ENCODE measurements at regions not wholly inside any gene's neighbourhood (a gene's known extent, or its start where the extent isn't known, plus 50 kb on each side); places are given as distances from the start of the nearest gene placed in this dataset.

- no peaks in the 10 kb centered on the region for H3K36me3 ChIP-seq (ENCODE audit: insufficient read depth, low read length)
- no peak overlapping the region for H3K4me2 ChIP-seq (ENCODE audit: low read length)
- H2AFZ ChIP-seq (ENCODE audit: low read depth, low read length), result no peak overlapping the region
- no peaks in the 10 kb centered on the region for H3K79me2 ChIP-seq (replicated peaks; ENCODE audit: insufficient read depth, low read length)
- no peak overlapping the region for H3K4me3 ChIP-seq (ENCODE audit: low read length)
- H3K27me3 ChIP-seq (ENCODE audit: insufficient read depth, low read depth, low read length), result no peaks in the 10 kb centered on the region
- no peaks in the 10 kb centered on the region for H3K9me3 ChIP-seq (ENCODE audit: low read length)
- TF ChIP-seq SMC3 (conservative IDR thresholded peaks at IDR 0.05; ENCODE audit: poor library complexity) (no peak), REST (IDR thresholded peaks at IDR 0.05; ENCODE audit: borderline replicate concordance) (no peak), EP300 (conservative IDR thresholded peaks at IDR 0.05; ENCODE audit: poor library complexity, severe bottlenecking) (no peak), EZH2 (IDR thresholded peaks at IDR 0.05; ENCODE audit: borderline replicate concordance, insufficient read depth, low read length, poor library complexity, severe bottlenecking) (no peak), CTCF (IDR thresholded peaks at IDR 0.05; ENCODE audit: poor library complexity, severe bottlenecking) (no peak), RAD21 (conservative IDR thresholded peaks at IDR 0.05) (no peak), TAF1 (IDR thresholded peaks at IDR 0.05; ENCODE audit: low read depth) (no peak), MXI1 (conservative IDR thresholded peaks at IDR 0.05; ENCODE audit: poor library complexity, severe bottlenecking) (no peak), POLR2AphosphoS5 (IDR thresholded peaks at IDR 0.05) (no peak)
- no peaks in the 10 kb centered on the region for H3K9me2 ChIP-seq (ENCODE audit: insufficient read depth, low read length)
- H3K9ac ChIP-seq (ENCODE audit: low read length), result no peak overlapping the region
- no peaks in the 10 kb centered on the region for H3F3A ChIP-seq (ENCODE audit: insufficient read depth, low read length, poor library complexity, severe bottlenecking)
- no peaks in the 10 kb centered on the region for H4K20me1 ChIP-seq (ENCODE audit: insufficient read depth)
- H3K27ac ChIP-seq (ENCODE audit: low read length), result no peak overlapping the region
These were observed 199.6 kb downstream of the HERPUD2 start for GRCh38 chr7:35495377-35495776.

GRCh38 chr7:35494407-35494806, 200.5 kb downstream of the HERPUD2 start:
- no peak overlapping the region for H3K4me3 ChIP-seq (ENCODE audit: low read length)
- no peaks in the 10 kb centered on the region for H3F3A ChIP-seq (ENCODE audit: insufficient read depth, low read length, poor library complexity, severe bottlenecking)
- H4K20me1 ChIP-seq (ENCODE audit: insufficient read depth), result no peaks in the 10 kb centered on the region
- no peak overlapping the region for H3K27ac ChIP-seq (ENCODE audit: low read length)
- H3K4me2 ChIP-seq (ENCODE audit: low read length), result no peak overlapping the region
- H3K79me2 ChIP-seq (replicated peaks; ENCODE audit: insufficient read depth, low read length), result no peaks in the 10 kb centered on the region
- no peaks in the 10 kb centered on the region for H3K9me2 ChIP-seq (ENCODE audit: insufficient read depth, low read length)
- H3K27me3 ChIP-seq (ENCODE audit: insufficient read depth, low read depth, low read length), result no peaks in the 10 kb centered on the region
- no peak overlapping the region for H2AFZ ChIP-seq (ENCODE audit: low read depth, low read length)
- H3K9me3 ChIP-seq (ENCODE audit: low read length), result no peaks in the 10 kb centered on the region
- H3K36me3 ChIP-seq (ENCODE audit: insufficient read depth, low read length), result no peaks in the 10 kb centered on the region
- no peak for TF ChIP-seq REST (IDR thresholded peaks at IDR 0.05; ENCODE audit: borderline replicate concordance)
- TF ChIP-seq MXI1 (conservative IDR thresholded peaks at IDR 0.05; ENCODE audit: poor library complexity, severe bottlenecking), result no peak
- no peak for TF ChIP-seq EP300 (conservative IDR thresholded peaks at IDR 0.05; ENCODE audit: poor library complexity, severe bottlenecking)
- TF ChIP-seq EZH2 (IDR thresholded peaks at IDR 0.05; ENCODE audit: borderline replicate concordance, insufficient read depth, low read length, poor library complexity, severe bottlenecking), result no peak
- TF ChIP-seq RAD21 (conservative IDR thresholded peaks at IDR 0.05), result no peak
- TF ChIP-seq SMC3 (conservative IDR thresholded peaks at IDR 0.05; ENCODE audit: poor library complexity), result no peak
- TF ChIP-seq POLR2AphosphoS5 (IDR thresholded peaks at IDR 0.05), result no peak
- no peak for TF ChIP-seq CTCF (IDR thresholded peaks at IDR 0.05; ENCODE audit: poor library complexity, severe bottlenecking)
- TF ChIP-seq TAF1 (IDR thresholded peaks at IDR 0.05; ENCODE audit: low read depth), result no peak
- no peak overlapping the region for H3K9ac ChIP-seq (ENCODE audit: low read length)
